ENCODE measurements at regions not wholly inside any gene's neighbourhood (a gene's known extent, or its start where the extent isn't known, plus 50 kb on each side); places are given as distances from the start of the nearest gene placed in this dataset.

DNA sequence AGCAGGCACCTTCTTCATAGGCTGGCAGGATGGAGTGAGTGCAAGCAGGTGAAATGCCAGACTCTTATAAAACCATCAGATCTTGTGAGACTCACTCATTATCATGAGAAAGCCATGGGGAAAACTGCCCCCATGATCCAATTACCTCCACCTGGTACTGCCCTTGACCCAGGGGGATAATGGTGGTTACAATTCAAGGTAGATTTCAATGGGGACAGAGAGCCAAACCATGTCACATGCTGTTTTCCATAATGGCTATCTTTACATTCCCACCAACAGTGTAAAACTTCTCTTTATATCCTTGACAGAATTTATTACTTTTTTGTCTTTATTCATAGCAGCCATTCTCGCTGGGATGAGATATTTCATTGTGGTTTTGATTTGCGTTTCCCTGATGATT is 663.0 kb upstream of the AGA start:
- TF ChIP-seq EZH2 (IDR thresholded peaks at IDR 0.05): no peak
- TF ChIP-seq POLR2AphosphoS5 (IDR thresholded peaks at IDR 0.05; ENCODE audit: borderline replicate concordance, low read depth, low read length): no peak
- no peak for TF ChIP-seq FOXP2 (optimal IDR thresholded peaks at IDR 0.05; ENCODE audit: control extremely low read depth, extremely low read length, insufficient read depth)
